ENCODE measurements at regions not wholly inside any gene's neighbourhood (a gene's known extent, or its start where the extent isn't known, plus 50 kb on each side); places are given as distances from the start of the nearest gene placed in this dataset.

DNA sequence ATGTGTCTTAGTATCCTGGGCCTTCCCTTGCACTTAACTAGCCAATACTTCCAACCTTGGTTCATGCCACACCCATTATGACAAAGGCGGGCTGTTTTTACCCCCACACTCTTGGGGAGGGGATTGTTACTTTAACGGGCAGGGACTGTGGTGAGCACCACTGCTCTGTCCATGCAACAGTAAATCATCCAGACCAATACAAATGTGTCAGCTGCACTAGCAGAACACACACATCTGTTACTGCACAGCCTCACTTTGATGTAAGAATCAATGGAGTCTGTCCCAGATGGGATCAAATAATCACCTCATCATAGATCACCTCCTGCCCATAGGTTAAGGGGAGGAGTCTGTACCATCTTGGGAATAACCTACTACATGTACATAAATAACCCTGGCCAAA is 58.1 kb downstream of the NPAP1 start:
- H3K4me3 ChIP-seq (ENCODE audit: low read depth in 1 of 2, low read length in 2 of 2), result no peak overlapping the region
- H3K9me3 ChIP-seq (ENCODE audit: control insufficient read depth in 1 of 2, low read length in 2 of 2), result peaks cover 37 to 39% of the 10 kb centered on the region in 2 donors
- H3K9ac ChIP-seq (ENCODE audit: low read depth in 1 of 2, low read length in 2 of 2), result no peak overlapping the region
- no peaks in the 10 kb centered on the region for H3K36me3 ChIP-seq (ENCODE audit: control insufficient read depth in 1 of 2, insufficient read depth in 2 of 2, low read length in 2 of 2)
- H3K4me1 ChIP-seq (ENCODE audit: control insufficient read depth in 1 of 2, insufficient read depth in 2 of 2, low read length in 2 of 2), result no peaks in the 10 kb centered on the region
- H3K27ac ChIP-seq (ENCODE audit: low read depth, low read length), result no peak overlapping the region
- no peaks in the 10 kb centered on the region for H3K27me3 ChIP-seq (ENCODE audit: control insufficient read depth in 1 of 2, insufficient read depth in 2 of 2, low read length in 2 of 2)

DNA sequence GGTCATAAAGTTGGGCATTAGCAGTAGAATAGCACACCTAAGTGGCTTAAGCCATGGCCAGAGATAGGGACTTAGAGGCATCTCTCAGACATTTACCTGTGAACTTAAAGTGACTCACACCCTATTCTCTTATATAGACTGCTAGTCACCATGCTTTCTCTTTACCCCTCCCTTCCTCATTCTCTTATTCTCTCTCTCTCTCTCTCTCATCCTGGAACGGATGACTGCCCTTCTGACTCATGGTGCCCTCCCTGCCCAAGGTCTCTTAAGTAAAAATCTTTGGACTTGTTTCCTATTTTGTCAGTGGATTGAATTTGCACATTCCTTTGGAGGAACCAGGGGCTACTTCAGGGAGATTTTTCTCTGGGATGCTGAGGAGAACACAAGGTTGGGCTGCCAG is 58.8 kb downstream of the NPAP1 start:
- Histone ChIP-seq H3K9me3 (ENCODE audit: control insufficient read depth in 1 of 2, low read length in 2 of 2) (peaks cover 32 to 35% of the 10 kb centered on the region in 2 donors), H3K9ac (ENCODE audit: low read depth in 1 of 2, low read length in 2 of 2) (no peak overlapping the region), H3K4me1 (ENCODE audit: control insufficient read depth in 1 of 2, insufficient read depth in 2 of 2, low read length in 2 of 2) (no peaks in the 10 kb centered on the region), H3K36me3 (ENCODE audit: control insufficient read depth in 1 of 2, insufficient read depth in 2 of 2, low read length in 2 of 2) (no peaks in the 10 kb centered on the region), H3K4me3 (ENCODE audit: low read depth in 1 of 2, low read length in 2 of 2) (no peak overlapping the region), H3K27me3 (ENCODE audit: control insufficient read depth in 1 of 2, insufficient read depth in 2 of 2, low read length in 2 of 2) (no peaks in the 10 kb centered on the region), H3K27ac (ENCODE audit: low read depth, low read length) (no peak overlapping the region)

DNA sequence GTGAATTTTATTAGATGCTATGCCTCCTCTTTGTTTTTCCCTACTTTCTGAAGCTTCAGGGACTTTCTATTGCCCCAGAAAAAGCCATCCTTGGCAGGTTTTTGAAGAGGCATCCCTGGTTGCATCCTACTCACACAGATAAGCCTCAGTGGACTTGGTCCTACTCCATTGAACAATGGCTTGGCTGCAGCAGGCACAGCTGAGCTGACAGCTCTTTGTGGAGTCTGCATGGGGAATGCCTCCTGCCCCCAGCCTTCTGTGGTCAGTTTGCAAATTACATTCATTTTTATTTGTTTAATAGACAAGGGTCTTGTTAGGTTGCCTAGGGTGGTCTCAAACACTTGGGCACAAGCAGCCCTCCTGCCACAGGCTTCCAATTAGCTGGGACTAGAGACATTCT is 69.7 kb downstream of the NPAP1 start:
- Histone ChIP-seq H3K9me3 (ENCODE audit: control insufficient read depth in 1 of 2, low read length in 2 of 2) (peaks cover 34 to 57% of the 10 kb centered on the region in 2 donors), H3K9ac (ENCODE audit: low read depth in 1 of 2, low read length in 2 of 2) (no peak overlapping the region), H3K4me3 (ENCODE audit: low read depth in 1 of 2, low read length in 2 of 2) (no peak overlapping the region), H3K27ac (ENCODE audit: low read depth, low read length) (no peak overlapping the region), H3K27me3 (ENCODE audit: control insufficient read depth in 1 of 2, insufficient read depth in 2 of 2, low read length in 2 of 2) (no peaks in the 10 kb centered on the region), H3K36me3 (ENCODE audit: control insufficient read depth in 1 of 2, insufficient read depth in 2 of 2, low read length in 2 of 2) (no peaks in the 10 kb centered on the region), H3K4me1 (ENCODE audit: control insufficient read depth in 1 of 2, insufficient read depth in 2 of 2, low read length in 2 of 2) (no peaks in the 10 kb centered on the region)

DNA sequence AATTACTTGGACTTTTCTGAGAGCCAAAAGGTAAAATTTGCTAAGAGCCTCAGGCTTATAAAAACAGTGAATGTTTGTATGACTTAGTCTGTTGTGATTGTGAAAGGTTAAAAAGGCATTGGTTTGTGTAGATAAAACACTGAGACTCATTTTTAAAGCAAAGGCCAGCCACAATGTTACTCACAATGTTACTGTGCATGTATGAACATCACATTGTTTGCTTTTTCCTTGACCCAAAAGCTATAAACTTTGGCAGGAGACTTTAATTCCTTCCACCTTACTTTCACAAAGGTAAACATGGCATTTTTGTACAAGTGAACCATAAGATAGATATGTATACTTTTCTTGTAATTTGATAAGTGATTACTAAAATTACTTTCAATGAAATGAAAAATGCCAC is 70.5 kb downstream of the NPAP1 start:
- H3K27me3 ChIP-seq (ENCODE audit: control insufficient read depth in 1 of 2, insufficient read depth in 2 of 2, low read length in 2 of 2), result no peaks in the 10 kb centered on the region
- H3K4me1 ChIP-seq (ENCODE audit: control insufficient read depth in 1 of 2, insufficient read depth in 2 of 2, low read length in 2 of 2), result no peaks in the 10 kb centered on the region
- no peak overlapping the region for H3K9ac ChIP-seq (ENCODE audit: low read depth in 1 of 2, low read length in 2 of 2)
- no peaks in the 10 kb centered on the region for H3K36me3 ChIP-seq (ENCODE audit: control insufficient read depth in 1 of 2, insufficient read depth in 2 of 2, low read length in 2 of 2)
- no peak overlapping the region for H3K4me3 ChIP-seq (ENCODE audit: low read depth in 1 of 2, low read length in 2 of 2)
- peaks cover 30 to 51% of the 10 kb centered on the region in 2 donors for H3K9me3 ChIP-seq (ENCODE audit: control insufficient read depth in 1 of 2, low read length in 2 of 2)
- H3K27ac ChIP-seq (ENCODE audit: low read depth, low read length), result no peak overlapping the region

DNA sequence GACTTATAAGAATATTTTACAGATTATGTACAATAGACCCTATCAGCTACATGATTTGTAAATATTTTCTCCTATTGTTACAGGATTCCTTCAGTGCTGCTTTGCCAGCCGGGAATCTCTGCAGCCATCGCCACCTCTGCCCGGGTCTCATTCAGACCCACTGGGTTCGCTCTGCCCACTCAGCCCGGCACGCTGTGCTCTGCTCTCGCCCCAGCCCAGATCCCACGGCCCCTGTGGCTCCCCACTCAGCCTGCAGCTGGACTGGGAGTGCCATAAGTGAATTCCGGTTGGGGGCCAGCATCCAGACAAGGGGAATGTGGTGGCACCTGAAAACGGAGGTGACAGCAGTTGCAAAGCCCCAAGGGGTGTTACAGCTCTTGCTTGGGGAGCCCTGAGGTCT is 71.8 kb downstream of the NPAP1 start:
- Histone ChIP-seq H3K4me3 (ENCODE audit: low read depth in 1 of 2, low read length in 2 of 2) (no peak overlapping the region), H3K4me1 (ENCODE audit: control insufficient read depth in 1 of 2, insufficient read depth in 2 of 2, low read length in 2 of 2) (no peaks in the 10 kb centered on the region), H3K27me3 (ENCODE audit: control insufficient read depth in 1 of 2, insufficient read depth in 2 of 2, low read length in 2 of 2) (no peaks in the 10 kb centered on the region), H3K27ac (ENCODE audit: low read depth, low read length) (no peak overlapping the region), H3K9ac (ENCODE audit: low read depth in 1 of 2, low read length in 2 of 2) (no peak overlapping the region), H3K36me3 (ENCODE audit: control insufficient read depth in 1 of 2, insufficient read depth in 2 of 2, low read length in 2 of 2) (no peaks in the 10 kb centered on the region), H3K9me3 (ENCODE audit: control insufficient read depth in 1 of 2, low read length in 2 of 2) (peaks cover 28 to 46% of the 10 kb centered on the region in 2 donors)

DNA sequence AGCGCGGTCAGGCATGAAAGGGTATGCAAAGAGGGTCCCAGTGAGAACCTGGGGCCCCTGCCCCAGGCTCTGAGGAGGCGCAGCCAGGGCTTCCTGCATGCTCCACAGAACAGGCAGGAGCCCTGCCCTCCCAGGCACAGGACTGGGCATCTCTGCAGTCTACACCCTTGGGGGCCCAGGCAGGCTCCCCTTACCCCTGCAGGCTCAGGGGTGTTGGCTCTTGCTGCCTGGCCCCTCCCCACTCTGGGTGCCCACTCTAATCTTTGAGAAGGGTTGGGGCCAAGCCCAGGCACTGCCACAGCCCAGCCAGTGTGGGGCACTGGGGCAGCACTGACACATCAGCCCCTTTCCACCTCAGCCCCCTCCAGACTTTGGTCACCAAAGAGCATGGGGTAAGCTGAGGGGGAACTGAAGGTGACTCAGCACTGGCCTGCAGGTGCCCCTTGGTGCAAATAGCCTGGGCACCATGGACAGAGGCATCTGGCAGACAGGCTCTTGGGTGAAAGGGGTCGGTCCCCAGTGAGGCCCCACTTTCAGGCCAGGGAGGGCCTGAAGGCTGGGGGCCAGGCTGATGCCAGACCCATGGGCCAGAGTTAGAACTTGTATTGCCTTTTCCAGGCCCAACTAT is 73.4 kb downstream of the NPAP1 start:
- H3K9ac ChIP-seq (ENCODE audit: low read depth in 1 of 2, low read length in 2 of 2), result no peak overlapping the region
- no peak overlapping the region for H3K4me3 ChIP-seq (ENCODE audit: low read depth in 1 of 2, low read length in 2 of 2)
- H3K27ac ChIP-seq (ENCODE audit: low read depth, low read length), result no peak overlapping the region
- peaks cover 26 to 39% of the 10 kb centered on the region in 2 donors for H3K9me3 ChIP-seq (ENCODE audit: control insufficient read depth in 1 of 2, low read length in 2 of 2)
- no peaks in the 10 kb centered on the region for H3K4me1 ChIP-seq (ENCODE audit: control insufficient read depth in 1 of 2, insufficient read depth in 2 of 2, low read length in 2 of 2)
- H3K27me3 ChIP-seq (ENCODE audit: control insufficient read depth in 1 of 2, insufficient read depth in 2 of 2, low read length in 2 of 2), result no peaks in the 10 kb centered on the region
- H3K36me3 ChIP-seq (ENCODE audit: control insufficient read depth in 1 of 2, insufficient read depth in 2 of 2, low read length in 2 of 2), result no peaks in the 10 kb centered on the region

DNA sequence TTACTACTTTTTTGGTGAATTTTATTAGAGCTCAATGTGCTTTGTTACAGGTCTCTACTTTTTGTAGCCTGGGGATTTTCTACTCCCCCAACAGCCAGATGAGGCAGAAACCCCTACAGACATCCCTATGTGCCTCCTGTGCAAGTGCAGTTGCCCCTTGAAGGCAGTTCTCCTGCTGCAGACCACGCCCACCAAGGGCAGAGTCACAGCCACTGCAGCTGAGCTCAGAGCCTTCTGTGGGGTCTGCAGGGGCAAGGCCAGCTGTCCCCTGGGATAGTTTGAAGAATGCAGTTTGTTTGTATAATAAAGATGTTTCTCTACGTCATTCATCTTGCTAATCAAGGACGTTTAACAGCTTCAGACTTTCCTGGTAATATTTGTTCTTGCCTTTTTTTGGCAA is 76.8 kb downstream of the NPAP1 start:
- no peak overlapping the region for H3K4me3 ChIP-seq (ENCODE audit: low read depth in 1 of 2, low read length in 2 of 2)
- no peak overlapping the region for H3K27ac ChIP-seq (ENCODE audit: low read depth, low read length)
- H3K9me3 ChIP-seq (ENCODE audit: control insufficient read depth in 1 of 2, low read length in 2 of 2), result peaks cover 16 to 26% of the 10 kb centered on the region in 2 donors
- H3K36me3 ChIP-seq (ENCODE audit: control insufficient read depth in 1 of 2, insufficient read depth in 2 of 2, low read length in 2 of 2), result no peaks in the 10 kb centered on the region
- H3K27me3 ChIP-seq (ENCODE audit: control insufficient read depth in 1 of 2, insufficient read depth in 2 of 2, low read length in 2 of 2), result no peaks in the 10 kb centered on the region
- H3K9ac ChIP-seq (ENCODE audit: low read depth in 1 of 2, low read length in 2 of 2), result no peak overlapping the region
- H3K4me1 ChIP-seq (ENCODE audit: control insufficient read depth in 1 of 2, insufficient read depth in 2 of 2, low read length in 2 of 2), result no peaks in the 10 kb centered on the region

DNA sequence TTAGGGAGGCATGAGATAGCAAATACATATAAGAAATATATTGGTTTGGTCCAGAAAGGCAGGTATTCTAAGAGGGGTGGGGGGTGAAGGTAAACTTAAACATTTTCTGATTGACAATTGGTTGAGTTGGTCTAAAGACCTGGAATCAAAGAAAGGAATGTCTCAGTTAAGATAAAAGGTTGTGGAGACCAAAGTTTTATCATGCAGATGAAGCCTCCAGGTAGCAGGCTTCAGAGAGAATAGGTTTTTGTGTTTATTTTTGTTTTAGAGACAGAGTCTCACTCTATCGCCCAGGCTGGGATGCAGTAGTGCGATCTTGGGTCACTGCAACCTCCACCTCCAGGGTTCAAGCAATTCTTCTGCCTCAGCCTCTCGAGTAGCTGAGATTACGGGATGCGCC is 80.5 kb downstream of the NPAP1 start:
- Histone ChIP-seq H3K4me3 (ENCODE audit: low read depth in 1 of 2, low read length in 2 of 2) (no peak overlapping the region), H3K27ac (ENCODE audit: low read depth, low read length) (no peak overlapping the region), H3K27me3 (ENCODE audit: control insufficient read depth in 1 of 2, insufficient read depth in 2 of 2, low read length in 2 of 2) (no peaks in the 10 kb centered on the region), H3K4me1 (ENCODE audit: control insufficient read depth in 1 of 2, insufficient read depth in 2 of 2, low read length in 2 of 2) (no peaks in the 10 kb centered on the region), H3K9ac (ENCODE audit: low read depth in 1 of 2, low read length in 2 of 2) (no peak overlapping the region), H3K36me3 (ENCODE audit: control insufficient read depth in 1 of 2, insufficient read depth in 2 of 2, low read length in 2 of 2) (no peaks in the 10 kb centered on the region), H3K9me3 (ENCODE audit: control insufficient read depth in 1 of 2, low read length in 2 of 2) (peaks cover 3 to 17% of the 10 kb centered on the region in 2 donors)

DNA sequence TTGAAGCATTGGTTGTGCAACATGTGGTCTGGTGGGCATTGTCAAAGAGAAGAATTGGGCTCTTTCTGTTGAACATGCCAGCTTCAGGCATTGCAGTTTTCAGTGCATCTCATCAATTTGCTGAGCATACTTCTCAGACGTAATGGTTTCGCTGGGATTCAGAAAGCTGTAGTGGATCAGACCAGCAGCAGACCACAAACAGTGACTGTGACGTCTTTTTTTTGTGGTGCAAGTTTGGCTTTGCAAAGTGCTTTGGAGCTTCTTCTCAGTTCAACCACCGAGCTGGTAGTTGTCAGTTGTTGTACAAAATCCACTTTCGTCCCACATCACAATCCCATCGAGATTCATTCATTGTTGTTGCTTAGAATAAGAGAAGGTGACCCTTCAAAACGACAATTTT is 84.5 kb downstream of the NPAP1 start:
- no peaks in the 10 kb centered on the region for H3K4me1 ChIP-seq (ENCODE audit: control insufficient read depth in 1 of 2, insufficient read depth in 2 of 2, low read length in 2 of 2)
- no peak overlapping the region for H3K4me3 ChIP-seq (ENCODE audit: low read depth in 1 of 2, low read length in 2 of 2)
- H3K27me3 ChIP-seq (ENCODE audit: control insufficient read depth in 1 of 2, insufficient read depth in 2 of 2, low read length in 2 of 2), result no peaks in the 10 kb centered on the region
- no peak overlapping the region for H3K27ac ChIP-seq (ENCODE audit: low read depth, low read length)
- no peak overlapping the region for H3K9ac ChIP-seq (ENCODE audit: low read depth in 1 of 2, low read length in 2 of 2)
- H3K9me3 ChIP-seq (ENCODE audit: control insufficient read depth in 1 of 2, low read length in 2 of 2), result peaks cover 3 to 20% of the 10 kb centered on the region in 2 donors
- H3K36me3 ChIP-seq (ENCODE audit: control insufficient read depth in 1 of 2, insufficient read depth in 2 of 2, low read length in 2 of 2), result no peaks in the 10 kb centered on the region

DNA sequence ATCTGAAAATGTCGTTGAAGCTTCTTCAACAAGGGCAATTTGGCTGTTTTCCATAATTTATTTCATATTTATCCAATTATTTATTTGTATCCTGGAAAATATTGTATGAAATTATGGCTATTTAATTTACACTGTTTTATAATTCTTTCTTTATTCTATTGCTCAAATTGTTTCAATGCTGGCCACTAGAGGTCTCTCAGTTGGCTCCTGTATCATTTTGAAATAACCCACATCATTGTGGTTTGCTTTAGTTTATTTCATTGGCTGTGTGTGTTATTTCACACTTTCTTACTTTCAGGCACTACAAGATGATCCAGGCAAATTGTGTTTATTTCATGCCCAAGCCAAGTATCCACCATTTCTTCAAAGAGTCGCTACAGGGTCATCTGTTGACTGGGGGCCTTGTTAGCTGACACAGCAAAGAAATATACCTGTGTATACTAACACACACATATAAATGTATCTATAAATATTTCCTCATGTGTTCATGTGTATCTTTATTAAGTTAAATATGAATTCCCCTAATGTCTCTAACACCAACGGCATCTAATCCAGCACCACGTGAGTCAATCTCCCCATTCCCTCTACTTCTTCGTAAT is 86.2 kb downstream of the NPAP1 start:
- Histone ChIP-seq H3K9ac (ENCODE audit: low read depth in 1 of 2, low read length in 2 of 2) (no peak overlapping the region), H3K4me1 (ENCODE audit: control insufficient read depth in 1 of 2, insufficient read depth in 2 of 2, low read length in 2 of 2) (no peaks in the 10 kb centered on the region), H3K9me3 (ENCODE audit: control insufficient read depth in 1 of 2, low read length in 2 of 2) (peaks cover 3 to 19% of the 10 kb centered on the region in 2 donors), H3K36me3 (ENCODE audit: control insufficient read depth in 1 of 2, insufficient read depth in 2 of 2, low read length in 2 of 2) (no peaks in the 10 kb centered on the region), H3K4me3 (ENCODE audit: low read depth in 1 of 2, low read length in 2 of 2) (no peak overlapping the region), H3K27me3 (ENCODE audit: control insufficient read depth in 1 of 2, insufficient read depth in 2 of 2, low read length in 2 of 2) (no peaks in the 10 kb centered on the region), H3K27ac (ENCODE audit: low read depth, low read length) (no peak overlapping the region)
